ENCODE measurements at regions not wholly inside any gene's neighbourhood (a gene's known extent, or its start where the extent isn't known, plus 50 kb on each side); places are given as distances from the start of the nearest gene placed in this dataset.

DNA sequence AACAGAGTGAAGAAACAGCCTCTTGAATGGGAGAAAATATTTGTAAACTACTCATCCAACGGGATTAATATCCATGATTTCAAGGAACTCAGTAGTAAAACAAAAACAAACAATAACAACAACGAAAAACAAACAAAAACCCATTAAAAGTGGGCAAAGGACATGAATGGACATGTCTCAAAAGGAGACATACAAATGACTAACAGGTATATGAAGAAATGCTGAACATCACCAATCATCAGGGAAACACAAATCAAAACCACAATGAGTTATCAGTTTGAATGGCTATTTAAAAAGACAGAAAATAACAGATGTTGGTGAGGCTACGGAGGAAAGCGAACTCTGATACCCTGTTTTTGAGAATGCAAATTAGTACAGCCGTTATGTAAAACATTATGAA is 224.8 kb upstream of the NRXN1 start:
- H3K4me2 ChIP-seq (ENCODE audit: low read depth, low read length, poor library complexity, severe bottlenecking), result no peak overlapping the region
- no peaks in the 10 kb centered on the region for H3K9me2 ChIP-seq (replicated peaks; ENCODE audit: insufficient read depth, low read length)
- H3K9me3 ChIP-seq (ENCODE audit: low read length), result peaks cover 19% of the 10 kb centered on the region

DNA sequence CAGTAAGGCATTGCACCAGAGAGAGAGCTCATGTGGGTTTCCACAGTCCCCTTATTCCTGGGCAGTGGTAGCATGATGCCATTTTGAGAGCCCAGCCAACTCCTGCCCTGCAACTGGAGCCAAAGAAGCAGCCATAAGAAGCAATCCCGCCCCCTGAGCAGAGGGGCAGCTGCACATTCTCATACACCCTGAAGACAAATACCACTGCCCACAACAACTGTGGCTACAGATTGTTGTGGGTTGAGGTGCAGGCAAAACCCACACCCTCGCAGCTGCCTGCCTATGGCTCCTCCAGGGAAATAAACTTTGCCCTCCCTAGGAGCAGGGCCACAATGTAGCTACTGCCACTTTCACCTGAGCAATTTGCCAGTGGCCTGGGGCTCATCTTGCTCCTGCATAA is 219.4 kb upstream of the NRXN1 start:
- no peak for DNase-seq
- no peak overlapping the region for H2AFZ ChIP-seq (ENCODE audit: low read length)
- H3K9ac ChIP-seq (ENCODE audit: low read length), result no peak overlapping the region
- no peak overlapping the region for H3K27ac ChIP-seq (ENCODE audit: low read length)
- no peak overlapping the region for H3K4me2 ChIP-seq (ENCODE audit: low read depth, low read length, poor library complexity, severe bottlenecking)
- H4K20me1 ChIP-seq (ENCODE audit: insufficient read depth, low read depth, low read length), result no peaks in the 10 kb centered on the region
- H3K27me3 ChIP-seq (ENCODE audit: low read length), result no peaks in the 10 kb centered on the region
- H3K4me3 ChIP-seq (ENCODE audit: low read length), result no peak overlapping the region
- no peaks in the 10 kb centered on the region for H3K79me2 ChIP-seq (ENCODE audit: low read length)
- H3K9me2 ChIP-seq (replicated peaks; ENCODE audit: insufficient read depth, low read length), result no peaks in the 10 kb centered on the region
- H3K4me1 ChIP-seq (ENCODE audit: low read length), result no peaks in the 10 kb centered on the region
- no peaks in the 10 kb centered on the region for H3K36me3 ChIP-seq (ENCODE audit: insufficient read depth, low read length)
- H3K9me3 ChIP-seq (ENCODE audit: low read length), result peaks cover 9% of the 10 kb centered on the region

More for the DNA sequence above, 224.8 kb upstream of the NRXN1 start:
- H3K79me2 ChIP-seq (ENCODE audit: low read length), result no peaks in the 10 kb centered on the region
- H2AFZ ChIP-seq (ENCODE audit: low read length), result no peak overlapping the region
- no peak overlapping the region for H3K4me3 ChIP-seq (ENCODE audit: low read length)
- no peak overlapping the region for H3K9ac ChIP-seq (ENCODE audit: low read length)
- no peak overlapping the region for H3K27ac ChIP-seq (ENCODE audit: low read length)
- no peak for DNase-seq
- no peaks in the 10 kb centered on the region for H4K20me1 ChIP-seq (ENCODE audit: insufficient read depth, low read depth, low read length)
- H3K36me3 ChIP-seq (ENCODE audit: insufficient read depth, low read length), result no peaks in the 10 kb centered on the region
- no peaks in the 10 kb centered on the region for H3K4me1 ChIP-seq (ENCODE audit: low read length)
- no peaks in the 10 kb centered on the region for H3K27me3 ChIP-seq (ENCODE audit: low read length)

DNA sequence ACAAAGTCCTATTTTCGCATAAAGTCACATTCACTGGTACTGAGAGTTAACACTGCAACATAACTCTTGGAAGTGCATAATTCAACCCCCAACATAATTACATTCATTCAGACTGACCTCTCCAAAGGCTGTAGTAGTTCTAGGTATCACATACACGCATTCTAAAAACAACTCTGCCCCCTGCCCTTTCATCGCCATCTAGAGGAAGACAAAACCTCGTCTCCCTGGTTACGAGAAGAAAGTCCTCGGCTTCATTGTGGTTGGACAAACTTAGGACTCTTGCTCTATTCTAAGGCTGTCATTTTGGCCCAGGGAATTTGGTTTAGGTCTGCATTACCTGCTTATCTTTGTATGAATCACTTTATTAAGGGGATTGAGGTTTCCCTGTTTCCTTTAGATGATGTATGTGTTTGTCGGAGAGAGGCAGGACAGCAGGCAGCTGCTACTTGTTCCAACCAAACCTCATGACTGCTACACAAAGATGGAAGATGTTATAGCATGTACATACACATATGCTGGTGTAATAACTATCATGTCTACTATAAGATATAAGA is 215.4 kb upstream of the NRXN1 start:
- Histone ChIP-seq H3K9me3 (ENCODE audit: low read length) (peaks cover 6% of the 10 kb centered on the region), H3K27ac (ENCODE audit: low read length) (no peak overlapping the region), H3K4me3 (ENCODE audit: low read length) (no peak overlapping the region), H3K4me1 (ENCODE audit: low read length) (no peaks in the 10 kb centered on the region), H3K9ac (ENCODE audit: low read length) (no peak overlapping the region), H3K36me3 (ENCODE audit: insufficient read depth, low read length) (no peaks in the 10 kb centered on the region), H3K4me2 (ENCODE audit: low read depth, low read length, poor library complexity, severe bottlenecking) (no peak overlapping the region), H3K27me3 (ENCODE audit: low read length) (no peaks in the 10 kb centered on the region), H3K9me2 (replicated peaks; ENCODE audit: insufficient read depth, low read length) (no peaks in the 10 kb centered on the region), H2AFZ (ENCODE audit: low read length) (no peak overlapping the region), H4K20me1 (ENCODE audit: insufficient read depth, low read depth, low read length) (no peaks in the 10 kb centered on the region), H3K79me2 (ENCODE audit: low read length) (no peaks in the 10 kb centered on the region)
- DNase-seq, result no peak

DNA sequence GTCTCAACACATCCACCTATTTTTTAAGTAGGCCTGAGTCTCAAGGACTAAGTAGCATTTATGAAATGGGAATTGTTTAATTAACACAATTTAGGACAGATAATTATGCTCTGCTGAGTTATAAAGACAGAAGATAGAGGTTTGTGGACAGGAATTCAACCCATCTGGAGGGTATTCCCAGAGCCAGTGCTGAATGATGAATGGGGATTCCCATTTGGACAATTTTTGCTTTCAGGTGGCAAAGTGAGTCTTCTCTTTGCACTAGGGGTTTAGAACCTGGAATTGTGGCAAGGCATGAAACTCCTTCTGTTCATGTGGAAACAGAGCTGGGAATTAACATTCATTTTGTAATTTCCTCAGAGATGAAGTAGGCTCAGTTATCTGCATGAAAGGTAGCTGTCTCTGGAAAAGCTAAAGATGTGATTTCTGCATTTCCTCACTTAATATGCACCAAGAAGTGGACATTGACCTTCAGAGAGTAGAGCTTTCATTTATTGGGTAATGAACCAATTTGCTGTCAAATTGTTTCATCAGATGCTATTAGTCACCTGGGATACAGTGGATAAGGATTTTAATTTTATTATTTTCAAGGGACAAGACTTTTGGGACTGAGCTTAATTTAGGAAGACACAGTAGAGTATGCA is 212.1 kb upstream of the NRXN1 start:
- Histone ChIP-seq H3K4me3 (ENCODE audit: low read length) (no peak overlapping the region), H2AFZ (ENCODE audit: low read length) (no peak overlapping the region), H3K9me2 (replicated peaks; ENCODE audit: insufficient read depth, low read length) (no peaks in the 10 kb centered on the region), H3K27ac (ENCODE audit: low read length) (no peak overlapping the region), H3K79me2 (ENCODE audit: low read length) (no peaks in the 10 kb centered on the region), H3K4me2 (ENCODE audit: low read depth, low read length, poor library complexity, severe bottlenecking) (no peak overlapping the region), H3K27me3 (ENCODE audit: low read length) (no peaks in the 10 kb centered on the region), H3K36me3 (ENCODE audit: insufficient read depth, low read length) (no peaks in the 10 kb centered on the region), H3K4me1 (ENCODE audit: low read length) (no peaks in the 10 kb centered on the region), H3K9me3 (ENCODE audit: low read length) (peaks cover 7% of the 10 kb centered on the region; the same call in 1 of the 2 replicates), H3K9ac (ENCODE audit: low read length) (no peak overlapping the region), H4K20me1 (ENCODE audit: insufficient read depth, low read depth, low read length) (no peaks in the 10 kb centered on the region)
- DNase-seq, result no peak

DNA sequence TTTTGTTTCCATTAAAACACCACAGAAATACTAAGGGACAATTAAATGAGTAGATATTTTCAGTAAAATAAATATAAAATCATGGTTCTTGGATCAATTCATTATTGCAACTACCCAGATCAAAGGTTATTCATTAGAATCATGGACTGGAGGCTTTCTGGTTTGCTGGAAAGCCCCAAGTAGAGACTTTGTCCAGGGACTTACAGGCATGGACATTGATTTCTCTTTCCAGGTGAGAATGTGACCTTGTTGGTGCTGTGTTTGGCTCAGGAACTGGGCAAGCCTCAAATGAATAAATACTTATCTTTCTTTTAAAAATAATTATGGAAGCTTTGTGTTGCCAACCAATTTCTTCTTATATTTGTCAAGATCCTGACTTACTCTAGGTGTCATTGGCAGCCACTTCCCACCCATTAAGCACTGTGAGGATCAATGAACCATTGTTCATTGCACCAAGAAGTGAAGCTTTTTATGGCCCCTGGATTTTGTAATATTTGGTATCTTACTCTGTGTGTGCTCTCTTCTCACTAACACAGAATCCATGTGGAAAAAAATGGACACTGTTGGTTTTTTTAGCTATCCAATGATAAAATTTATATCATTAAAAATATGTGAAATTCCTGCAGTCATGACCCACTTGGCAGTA is 205.8 kb upstream of the NRXN1 start:
- no peaks in the 10 kb centered on the region for H4K20me1 ChIP-seq (ENCODE audit: insufficient read depth, low read depth, low read length)
- H3K4me2 ChIP-seq (ENCODE audit: low read depth, low read length, poor library complexity, severe bottlenecking), result no peak overlapping the region
- no peak overlapping the region for H3K4me3 ChIP-seq (ENCODE audit: low read length)
- H3K27me3 ChIP-seq (ENCODE audit: low read length), result no peaks in the 10 kb centered on the region
- H3K27ac ChIP-seq (ENCODE audit: low read length), result no peak overlapping the region
- no peaks in the 10 kb centered on the region for H3K36me3 ChIP-seq (ENCODE audit: insufficient read depth, low read length)
- H3K9me3 ChIP-seq (ENCODE audit: low read length), result 0 out of 2 replicates have a peak, but pooled peaks cover 9% of the 10 kb centered on the region
- no peak overlapping the region for H3K9ac ChIP-seq (ENCODE audit: low read length)
- no peak for DNase-seq
- no peaks in the 10 kb centered on the region for H3K79me2 ChIP-seq (ENCODE audit: low read length)
- H3K4me1 ChIP-seq (ENCODE audit: low read length), result no peaks in the 10 kb centered on the region
- H2AFZ ChIP-seq (ENCODE audit: low read length), result no peak overlapping the region
- H3K9me2 ChIP-seq (replicated peaks; ENCODE audit: insufficient read depth, low read length), result no peaks in the 10 kb centered on the region

DNA sequence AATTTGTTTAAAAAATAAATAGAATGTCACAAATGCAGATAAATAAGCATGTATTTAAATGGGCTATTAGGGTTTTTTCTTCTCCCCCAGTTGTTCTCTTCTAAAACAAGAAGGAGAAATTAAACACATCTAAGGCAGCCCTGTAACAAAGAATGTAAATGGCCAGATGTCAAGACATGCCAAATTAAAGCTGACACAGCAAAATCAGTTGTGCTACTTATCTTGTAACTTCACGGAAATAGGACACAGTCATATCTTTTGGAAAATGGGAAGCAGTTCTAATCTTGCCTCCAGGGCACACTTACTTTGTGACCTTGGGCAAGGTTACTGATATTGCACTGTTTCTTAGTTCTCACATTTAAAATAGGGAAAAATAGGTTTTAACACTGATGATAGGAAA is 200.1 kb upstream of the NRXN1 start:
- Histone ChIP-seq H3K9me2 (replicated peaks; ENCODE audit: insufficient read depth, low read length) (no peaks in the 10 kb centered on the region), H2AFZ (ENCODE audit: low read length) (no peak overlapping the region), H3K9ac (ENCODE audit: low read length) (no peak overlapping the region), H3K4me2 (ENCODE audit: low read depth, low read length, poor library complexity, severe bottlenecking) (no peak overlapping the region), H3K27me3 (ENCODE audit: low read length) (no peaks in the 10 kb centered on the region), H4K20me1 (ENCODE audit: insufficient read depth, low read depth, low read length) (no peaks in the 10 kb centered on the region), H3K27ac (ENCODE audit: low read length) (no peak overlapping the region), H3K4me3 (ENCODE audit: low read length) (no peak overlapping the region), H3K9me3 (ENCODE audit: low read length) (peaks cover 19% of the 10 kb centered on the region), H3K79me2 (ENCODE audit: low read length) (no peaks in the 10 kb centered on the region), H3K36me3 (ENCODE audit: insufficient read depth, low read length) (no peaks in the 10 kb centered on the region), H3K4me1 (ENCODE audit: low read length) (no peaks in the 10 kb centered on the region)
- no peak for DNase-seq

DNA sequence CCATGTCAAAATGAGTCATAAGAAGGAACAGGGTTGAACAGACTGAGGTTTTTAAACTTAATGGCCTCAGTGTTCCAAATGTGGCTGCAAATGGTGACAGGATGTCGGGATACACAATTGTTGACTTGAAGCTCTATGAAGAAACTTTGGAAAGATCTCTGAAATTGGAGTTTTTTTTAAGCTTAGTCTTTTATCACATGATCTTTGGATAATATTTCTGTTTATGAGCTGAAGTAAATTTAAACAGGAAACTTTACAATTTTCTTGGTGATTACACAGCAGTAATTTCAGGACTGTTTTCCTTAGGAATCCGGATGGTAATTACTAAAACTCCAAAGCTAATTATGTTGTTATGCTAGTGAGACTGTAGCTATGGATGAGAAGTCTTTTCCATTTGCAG is 199.1 kb upstream of the NRXN1 start:
- Histone ChIP-seq H3K9ac (ENCODE audit: low read length) (no peak overlapping the region), H4K20me1 (ENCODE audit: insufficient read depth, low read depth, low read length) (no peaks in the 10 kb centered on the region), H3K9me3 (ENCODE audit: low read length) (peaks cover 22% of the 10 kb centered on the region), H3K9me2 (replicated peaks; ENCODE audit: insufficient read depth, low read length) (no peaks in the 10 kb centered on the region), H3K4me3 (ENCODE audit: low read length) (no peak overlapping the region), H3K27me3 (ENCODE audit: low read length) (no peaks in the 10 kb centered on the region), H3K79me2 (ENCODE audit: low read length) (no peaks in the 10 kb centered on the region), H3K27ac (ENCODE audit: low read length) (no peak overlapping the region), H3K4me2 (ENCODE audit: low read depth, low read length, poor library complexity, severe bottlenecking) (no peak overlapping the region), H3K4me1 (ENCODE audit: low read length) (no peaks in the 10 kb centered on the region), H3K36me3 (ENCODE audit: insufficient read depth, low read length) (no peaks in the 10 kb centered on the region), H2AFZ (ENCODE audit: low read length) (no peak overlapping the region)
- DNase-seq, result no peak

DNA sequence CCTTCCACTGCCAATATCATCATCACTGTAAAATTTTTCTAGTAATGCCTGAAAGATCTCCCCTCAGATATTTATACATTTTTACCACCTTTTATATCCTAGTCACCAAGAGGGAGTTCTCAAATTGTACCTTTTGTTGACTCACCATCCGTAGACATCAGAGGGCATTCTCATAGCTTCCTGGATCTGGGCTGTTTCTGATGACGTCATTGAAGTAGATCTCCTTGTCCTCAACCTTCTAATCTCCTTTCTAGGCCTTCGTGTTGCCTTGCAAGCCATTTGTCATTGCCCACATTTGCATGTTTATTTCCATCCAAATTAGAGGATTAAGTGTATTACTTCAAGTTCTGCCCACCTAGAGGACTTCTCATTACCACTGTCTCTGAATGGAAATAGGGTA is 193.4 kb upstream of the NRXN1 start:
- no peak overlapping the region for H3K4me2 ChIP-seq (ENCODE audit: low read depth, low read length, poor library complexity, severe bottlenecking)

More for the DNA sequence above, 193.4 kb upstream of the NRXN1 start:
- no peak for DNase-seq
- no peaks in the 10 kb centered on the region for H4K20me1 ChIP-seq (ENCODE audit: insufficient read depth, low read depth, low read length)
- H3K27me3 ChIP-seq (ENCODE audit: low read length), result no peaks in the 10 kb centered on the region
- no peak overlapping the region for H3K27ac ChIP-seq (ENCODE audit: low read length)
- H3K79me2 ChIP-seq (ENCODE audit: low read length), result no peaks in the 10 kb centered on the region
- no peak overlapping the region for H3K4me3 ChIP-seq (ENCODE audit: low read length)
- H3K9me2 ChIP-seq (replicated peaks; ENCODE audit: insufficient read depth, low read length), result no peaks in the 10 kb centered on the region
- peaks cover 17% of the 10 kb centered on the region for H3K9me3 ChIP-seq (ENCODE audit: low read length)
- no peaks in the 10 kb centered on the region for H3K36me3 ChIP-seq (ENCODE audit: insufficient read depth, low read length)
- no peak overlapping the region for H2AFZ ChIP-seq (ENCODE audit: low read length)
- H3K9ac ChIP-seq (ENCODE audit: low read length), result no peak overlapping the region
- H3K4me1 ChIP-seq (ENCODE audit: low read length), result no peaks in the 10 kb centered on the region

Measured in Karpas-422 (cell line).